WTC11 (cell line): ENCODE measurements at regions not wholly inside any gene's neighbourhood (a gene's known extent, or its start where the extent isn't known, plus 50 kb on each side); places are given as distances from the start of the nearest gene placed in this dataset.

Source experiments
- ATAC-seq: fragments of 200-7000 bp; cut with Tn5 transposase; 2 replicates; pipeline ENCODE4 v1.10.0; 2021; ENCODE audit warnings: mild to moderate bottlenecking, moderate library complexity
- CTCF ChIA-PET: fragments of 300-600 bp; sonication (Branson Sonifier 250); formaldehyde crosslinking; loops from one replicate; lab custom pipeline; 2021; ENCODE audit warnings: antibody characterized with exemption; lab: Charles Lee
- POLR2A ChIA-PET: fragments of 350-600 bp; sonication (Branson Sonifier 250); formaldehyde crosslinking; loops from one replicate; lab custom pipeline; 2021; ENCODE audit warnings: antibody characterized with exemption; lab: Charles Lee
- DNase-seq: peaks from one replicate; pipeline ENCODE4 v3.0.0; 2021; ENCODE audit warnings: low spot score
- H3K27ac Mint-ChIP-seq: 2 replicates; pipeline ENCODE4 v1.8.0; 2021; ENCODE audit warnings: mixed read lengths
- H3K27me3 Mint-ChIP-seq: 2 replicates; pipeline ENCODE4 v1.8.0; 2021; ENCODE audit warnings: low read depth, mild to moderate bottlenecking, moderate library complexity, mixed read lengths
- H3K36me3 Mint-ChIP-seq: 2 replicates; pipeline ENCODE4 v1.8.0; 2021; ENCODE audit warnings: mixed read lengths
- H3K4me1 Mint-ChIP-seq: 2 replicates; pipeline ENCODE4 v1.8.0; 2022; ENCODE audit warnings: mixed read lengths
- H3K4me3 Mint-ChIP-seq: 2 replicates; pipeline ENCODE4 v1.8.0; 2021; ENCODE audit warnings: mild to moderate bottlenecking, moderate library complexity, mixed read lengths
- H3K9me3 Mint-ChIP-seq: 2 replicates; pipeline ENCODE4 v1.8.0; 2021; ENCODE audit warnings: mixed read lengths
- CREB1 ChIP-seq: sonication (generic); formaldehyde crosslinking; IDR thresholded peaks from 2 replicates; pipeline ENCODE4 v1.8.0; 2023; ENCODE audit warnings: mild to moderate bottlenecking, missing genetic modification reagents
- CTCF ChIP-seq: fragments of 200-600 bp; IDR thresholded peaks from 2 replicates; pipeline ENCODE4 v1.8.0; 2022; ENCODE audit warnings: antibody characterized with exemption
- E2F5 ChIP-seq: sonication (generic); formaldehyde crosslinking; IDR thresholded peaks from 2 replicates; pipeline ENCODE4 v1.8.1; 2022; ENCODE audit warnings: mild to moderate bottlenecking, moderate library complexity, missing genetic modification reagents
- EMX1 ChIP-seq: fragments of 250-450 bp; sonication (Bioruptor Pico); IDR thresholded peaks from 2 replicates; pipeline ENCODE4 v1.8.0; 2021; ENCODE audit warnings: mild to moderate bottlenecking
- ERG ChIP-seq: fragments of 250-450 bp; sonication (Bioruptor Pico); IDR thresholded peaks from 2 replicates; pipeline ENCODE4 v1.8.0; 2021; ENCODE audit warnings: mild to moderate bottlenecking
- FOXJ3 ChIP-seq: sonication (generic); formaldehyde crosslinking; IDR thresholded peaks from 2 replicates; pipeline ENCODE4 v1.9.0; 2021; ENCODE audit warnings: missing genetic modification reagents, mild to moderate bottlenecking, borderline replicate concordance
- FOXK1 ChIP-seq: sonication (generic); formaldehyde crosslinking; IDR thresholded peaks from 2 replicates; pipeline ENCODE4 v1.8.0; 2022; ENCODE audit warnings: mild to moderate bottlenecking, moderate library complexity, missing genetic modification reagents
- HMGA2 ChIP-seq: fragments of 250-450 bp; sonication (Bioruptor Pico); IDR thresholded peaks from 2 replicates; pipeline ENCODE4 v1.4.0; 2021; ENCODE audit warnings: mild to moderate bottlenecking, moderate library complexity
- JAZF1 ChIP-seq: fragments of 250-450 bp; sonication (Bioruptor Pico); IDR thresholded peaks from 2 replicates; pipeline ENCODE4 v1.9.0; 2021; ENCODE audit warnings: moderate library complexity, mild to moderate bottlenecking, inconsistent platforms
- MYBL2 ChIP-seq: sonication (generic); formaldehyde crosslinking; IDR thresholded peaks from 2 replicates; pipeline ENCODE4 v1.8.1; 2023; ENCODE audit warnings: mild to moderate bottlenecking, moderate library complexity, missing genetic modification reagents
- OVOL2 ChIP-seq: fragments of 250-450 bp; sonication (Bioruptor Pico); IDR thresholded peaks from 2 replicates; pipeline ENCODE4 v1.9.0; 2021; ENCODE audit warnings: mild to moderate bottlenecking, borderline replicate concordance
- PREB ChIP-seq: sonication (generic); formaldehyde crosslinking; IDR thresholded peaks from 2 replicates; pipeline ENCODE4 v1.8.1; 2022; ENCODE audit warnings: mild to moderate bottlenecking, missing genetic modification reagents, moderate library complexity, borderline replicate concordance
- PRRX2 ChIP-seq: fragments of 250-450 bp; sonication (Bioruptor Pico); IDR thresholded peaks from 2 replicates; pipeline ENCODE4 v1.8.0; 2021; ENCODE audit warnings: mild to moderate bottlenecking
- SMAD3 ChIP-seq: sonication (generic); formaldehyde crosslinking; IDR thresholded peaks from 2 replicates; pipeline ENCODE4 v1.8.0; 2022; ENCODE audit warnings: missing genetic modification reagents, mild to moderate bottlenecking, borderline replicate concordance
- USF2 ChIP-seq: sonication (generic); formaldehyde crosslinking; IDR thresholded peaks from 2 replicates; pipeline ENCODE4 v1.8.1; 2023; ENCODE audit warnings: mild to moderate bottlenecking, missing genetic modification reagents, moderate library complexity
- ZNF232 ChIP-seq: sonication (generic); formaldehyde crosslinking; IDR thresholded peaks from 2 replicates; pipeline ENCODE4 v1.8.0; 2022; ENCODE audit warnings: mild to moderate bottlenecking, missing genetic modification reagents
- ZNF317 ChIP-seq: sonication (generic); formaldehyde crosslinking; IDR thresholded peaks from 2 replicates; pipeline ENCODE4 v1.8.1; 2023; ENCODE audit warnings: low read depth, mild to moderate bottlenecking, moderate library complexity, missing genetic modification reagents, borderline replicate concordance
- ZNF396 ChIP-seq: fragments of 250-450 bp; sonication (Bioruptor Pico); IDR thresholded peaks from 2 replicates; pipeline ENCODE4 v1.8.0; 2021; ENCODE audit warnings: mild to moderate bottlenecking, moderate library complexity, borderline replicate concordance
- ZNF416 ChIP-seq: fragments of 250-450 bp; sonication (Bioruptor Pico); IDR thresholded peaks from 2 replicates; pipeline ENCODE4 v1.9.0; 2021; ENCODE audit warnings: mild to moderate bottlenecking, inconsistent platforms
- ZNF423 ChIP-seq: fragments of 250-450 bp; sonication (Bioruptor Pico); IDR thresholded peaks from 2 replicates; pipeline ENCODE4 v2.1.2; 2022; ENCODE audit warnings: mild to moderate bottlenecking, moderate library complexity
- ZSCAN18 ChIP-seq: fragments of 250-450 bp; sonication (Bioruptor Pico); IDR thresholded peaks from 2 replicates; pipeline ENCODE4 v2.1.2; 2022; ENCODE audit warnings: mild to moderate bottlenecking, moderate library complexity

- no peaks in the 10 kb centered on the region for H3K27me3 Mint-ChIP-seq
- H3K27ac Mint-ChIP-seq: no peak overlapping the region
- H3K36me3 Mint-ChIP-seq: peaks cover 2% of the 10 kb centered on the region; the same call in 1 of the 2 replicates
- no peaks in the 10 kb centered on the region for H3K4me1 Mint-ChIP-seq
- H3K4me3 Mint-ChIP-seq: no peak overlapping the region
- DNase-seq: no peak
- peaks cover 14% of the 10 kb centered on the region for H3K9me3 Mint-ChIP-seq
- ChIA-PET POLR2A (no interaction called here), CTCF (no interaction called here)
- ATAC-seq: no peak
- TF ChIP-seq ZSCAN18 (CRISPR knock-in tag): no peak
- TF ChIP-seq USF2: no peak
- TF ChIP-seq SMAD3 (CRISPR knock-in tag): no peak
- TF ChIP-seq ZNF416 (CRISPR knock-in tag): no peak
- no peak for TF ChIP-seq ERG (CRISPR knock-in tag)
- no peak for TF ChIP-seq CTCF
- TF ChIP-seq PRRX2 (CRISPR knock-in tag): no peak
- no peak for TF ChIP-seq CREB1 (CRISPR knock-in tag)
- no peak for TF ChIP-seq ZNF317 (CRISPR knock-in tag)
- TF ChIP-seq ZNF423 (CRISPR knock-in tag): no peak
- no peak for TF ChIP-seq OVOL2 (CRISPR knock-in tag)
- TF ChIP-seq EMX1: no peak
These were observed 146.5 kb upstream of the EDNRB start for GRCh38 chr13:78065141-78065540.

GRCh38 chr13:78061806-78062205 is 143.2 kb upstream of the EDNRB start:
- Mint-ChIP-seq H3K4me1 (no peaks in the 10 kb centered on the region), H3K27me3 (no peaks in the 10 kb centered on the region), H3K4me3 (no peak overlapping the region), H3K9me3 (peaks cover 46% of the 10 kb centered on the region), H3K27ac (no peak overlapping the region), H3K36me3 (peaks cover 20% of the 10 kb centered on the region)
- ChIA-PET POLR2A (no interaction called here), CTCF (interaction anchor here (1.7 kb wide), 1 partner anchor 60 kb away, joined by 5 read pairs; no protein-coding TSS in a partner anchor)
- DNase-seq (no peak), ATAC-seq (no peak)
- TF ChIP-seq MYBL2 (CRISPR knock-in tag): no peak
- TF ChIP-seq E2F5: no peak
- TF ChIP-seq OVOL2 (CRISPR knock-in tag): no peak
- TF ChIP-seq ZNF232 (CRISPR knock-in tag): no peak
- TF ChIP-seq ERG (CRISPR knock-in tag): no peak
- no peak for TF ChIP-seq ZNF396
- no peak for TF ChIP-seq FOXK1
- no peak for TF ChIP-seq JAZF1 (CRISPR knock-in tag)
- no peak for TF ChIP-seq HMGA2 (CRISPR knock-in tag)
- no peak for TF ChIP-seq PREB (CRISPR knock-in tag)
- no peak for TF ChIP-seq FOXJ3
